ENCODE measurements at regions not wholly inside any gene's neighbourhood (a gene's known extent, or its start where the extent isn't known, plus 50 kb on each side); places are given as distances from the start of the nearest gene placed in this dataset.
A peak's percentile ranks its signal among the peaks of the same experiment; 100 is the strongest.

GRCh38 chr4:114177628-114178027 is 198.2 kb upstream of the ARSJ start:
- no peaks in the 10 kb centered on the region for H3K36me3 Mint-ChIP-seq
- Histone ChIP-seq H3K36me3 (no peaks in the 10 kb centered on the region), H3K4me3 (no peak overlapping the region), H3K27ac (no peak overlapping the region), H3K27me3 (no peaks in the 10 kb centered on the region), H3K4me1 (no peaks in the 10 kb centered on the region), H3K9ac (no peak overlapping the region), H3K4me2 (no peak overlapping the region), H4K20me1 (ENCODE audit: low read depth) (no peaks in the 10 kb centered on the region), H2AFZ (replicated peaks) (no peak overlapping the region), H3K79me2 (ENCODE audit: low read depth) (no peaks in the 10 kb centered on the region), H3F3A (ENCODE audit: low read depth) (no peaks in the 10 kb centered on the region), H3K9me3 (ENCODE audit: low read depth) (no peaks in the 10 kb centered on the region)
- no peak overlapping the region for H3K4me3 Mint-ChIP-seq
- H3K27me3 Mint-ChIP-seq (ENCODE audit: insufficient read depth, low read depth), result no peaks in the 10 kb centered on the region
- no peak for DNase-seq (ENCODE audit: low spot score)
- no peak for TF ChIP-seq EZH2phosphoT487 (IDR thresholded peaks at IDR 0.05)
- no peak overlapping the region for H3K27ac Mint-ChIP-seq
- no peaks in the 10 kb centered on the region for H3K4me1 Mint-ChIP-seq
- H3K9me3 Mint-ChIP-seq, result peaks cover 3% of the 10 kb centered on the region

- no peak overlapping the region for H3K9ac ChIP-seq
- no peaks in the 10 kb centered on the region for H4K20me1 ChIP-seq (ENCODE audit: low read depth)
- H3K4me1 ChIP-seq, result no peaks in the 10 kb centered on the region
- H3K36me3 ChIP-seq, result no peaks in the 10 kb centered on the region
- H2AFZ ChIP-seq (replicated peaks), result no peak overlapping the region
- no peaks in the 10 kb centered on the region for H3K27me3 Mint-ChIP-seq (ENCODE audit: insufficient read depth, low read depth)
- H3F3A ChIP-seq (ENCODE audit: low read depth), result no peaks in the 10 kb centered on the region
- H3K4me1 Mint-ChIP-seq, result no peaks in the 10 kb centered on the region
- DNase-seq (ENCODE audit: low spot score), result no peak
- H3K79me2 ChIP-seq (ENCODE audit: low read depth), result no peaks in the 10 kb centered on the region
- H3K9me3 Mint-ChIP-seq, result peaks cover 5% of the 10 kb centered on the region
- H3K4me3 ChIP-seq, result no peak overlapping the region
- no peaks in the 10 kb centered on the region for H3K27me3 ChIP-seq
- no peak overlapping the region for H3K27ac ChIP-seq
- no peaks in the 10 kb centered on the region for H3K36me3 Mint-ChIP-seq
- H3K27ac Mint-ChIP-seq, result no peak overlapping the region
- H3K4me3 Mint-ChIP-seq, result no peak overlapping the region
- no peak overlapping the region for H3K4me2 ChIP-seq
- H3K9me3 ChIP-seq (ENCODE audit: low read depth), result no peaks in the 10 kb centered on the region
- TF ChIP-seq CTCF (IDR thresholded peaks at IDR 0.05), result no peak
- no peak for TF ChIP-seq EZH2phosphoT487 (IDR thresholded peaks at IDR 0.05)
- TF ChIP-seq EZH2 (IDR thresholded peaks at IDR 0.05), result no peak
Measured at GRCh38 chr4:114178392-114178791, 198.9 kb upstream of the ARSJ start.

DNA sequence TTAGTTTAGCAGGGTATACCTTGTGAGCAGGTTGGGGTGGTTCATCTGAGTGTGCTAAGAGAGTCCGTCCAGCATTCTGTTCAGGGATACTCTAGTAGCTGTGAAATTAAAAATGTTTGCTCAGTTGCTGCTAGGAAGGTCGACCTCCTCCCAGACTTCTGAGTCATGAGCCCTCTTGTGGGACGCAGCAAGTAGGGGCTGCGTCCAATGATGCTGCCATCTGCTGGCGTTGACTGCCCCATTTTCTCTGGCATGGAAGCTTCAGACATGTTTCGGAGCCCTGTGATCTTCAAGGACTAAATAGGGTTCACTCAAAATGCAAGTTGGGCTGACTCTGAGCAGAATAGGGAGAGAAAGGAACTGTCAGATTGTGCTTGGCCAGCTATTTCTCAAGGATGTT is 201.0 kb upstream of the ARSJ start:
- Histone ChIP-seq H3K27ac (no peak overlapping the region), H3K9me3 (ENCODE audit: low read depth) (no peaks in the 10 kb centered on the region), H3K4me3 (no peak overlapping the region), H2AFZ (replicated peaks) (no peak overlapping the region), H4K20me1 (ENCODE audit: low read depth) (no peaks in the 10 kb centered on the region), H3F3A (ENCODE audit: low read depth) (no peaks in the 10 kb centered on the region), H3K79me2 (ENCODE audit: low read depth) (no peaks in the 10 kb centered on the region), H3K27me3 (no peaks in the 10 kb centered on the region), H3K4me1 (no peaks in the 10 kb centered on the region), H3K9ac (no peak overlapping the region), H3K4me2 (no peak overlapping the region), H3K36me3 (no peaks in the 10 kb centered on the region)
- DNase-seq (ENCODE audit: low spot score), result peak; percentile 70
- H3K4me3 Mint-ChIP-seq, result no peak overlapping the region
- no peaks in the 10 kb centered on the region for H3K36me3 Mint-ChIP-seq
- no peaks in the 10 kb centered on the region for H3K4me1 Mint-ChIP-seq
- H3K9me3 Mint-ChIP-seq, result peaks cover 9% of the 10 kb centered on the region
- TF ChIP-seq EZH2phosphoT487 (IDR thresholded peaks at IDR 0.05) (no peak), EZH2 (IDR thresholded peaks at IDR 0.05) (no peak), CTCF (IDR thresholded peaks at IDR 0.05) (peak; percentile 65)
- H3K27me3 Mint-ChIP-seq (ENCODE audit: insufficient read depth, low read depth), result no peaks in the 10 kb centered on the region
- H3K27ac Mint-ChIP-seq, result no peak overlapping the region

DNA sequence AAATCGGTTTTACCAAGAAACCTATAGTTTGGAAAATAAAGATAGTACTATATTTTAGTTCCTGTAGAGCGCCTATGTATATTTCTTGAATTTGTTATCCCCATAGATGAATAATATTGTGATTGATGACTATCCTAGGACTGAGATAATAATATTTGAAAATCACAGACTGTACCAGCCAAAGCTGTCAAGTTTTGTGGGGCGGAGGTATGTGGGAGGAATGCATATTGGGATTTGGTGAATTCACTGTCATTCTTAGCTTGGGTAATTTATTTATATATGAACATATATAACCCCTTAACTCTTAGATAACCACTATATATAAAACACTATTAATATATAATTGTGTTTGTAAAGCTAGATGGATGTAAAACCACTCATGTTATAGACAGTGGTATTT is 205.5 kb upstream of the ARSJ start:
- H3K9me3 Mint-ChIP-seq, result peaks cover 9% of the 10 kb centered on the region
- Histone ChIP-seq H3K27me3 (no peaks in the 10 kb centered on the region), H3K36me3 (no peaks in the 10 kb centered on the region), H3F3A (ENCODE audit: low read depth) (no peaks in the 10 kb centered on the region), H3K9ac (no peak overlapping the region), H3K4me2 (no peak overlapping the region), H3K4me1 (no peaks in the 10 kb centered on the region), H2AFZ (replicated peaks) (no peak overlapping the region), H4K20me1 (ENCODE audit: low read depth) (no peaks in the 10 kb centered on the region), H3K9me3 (ENCODE audit: low read depth) (no peaks in the 10 kb centered on the region), H3K4me3 (no peak overlapping the region), H3K79me2 (ENCODE audit: low read depth) (no peaks in the 10 kb centered on the region), H3K27ac (no peak overlapping the region)
- DNase-seq (ENCODE audit: low spot score), result no peak
- no peaks in the 10 kb centered on the region for H3K4me1 Mint-ChIP-seq
- no peak overlapping the region for H3K27ac Mint-ChIP-seq
- TF ChIP-seq EZH2phosphoT487 (IDR thresholded peaks at IDR 0.05), result no peak
- no peak for TF ChIP-seq EZH2 (IDR thresholded peaks at IDR 0.05)
- TF ChIP-seq CTCF (IDR thresholded peaks at IDR 0.05), result no peak
- no peaks in the 10 kb centered on the region for H3K27me3 Mint-ChIP-seq (ENCODE audit: insufficient read depth, low read depth)
- H3K4me3 Mint-ChIP-seq, result no peak overlapping the region
- no peaks in the 10 kb centered on the region for H3K36me3 Mint-ChIP-seq
